ENCODE measurements at regions not wholly inside any gene's neighbourhood (a gene's known extent, or its start where the extent isn't known, plus 50 kb on each side); places are given as distances from the start of the nearest gene placed in this dataset.

GRCh38 chr6:117110146-117110545 is 155.2 kb upstream of the VGLL2 start:
- TF ChIP-seq POLR2A (IDR thresholded peaks at IDR 0.05) = no peak
- TF ChIP-seq CTCF (IDR thresholded peaks at IDR 0.05) = no peak
- TF ChIP-seq POLR2AphosphoS5 (IDR thresholded peaks at IDR 0.05) = no peak

All from upper lobe of left lung (tissue), 4 donors.